Fibroblast of lung (primary cell): ENCODE measurements at regions not wholly inside any gene's neighbourhood (a gene's known extent, or its start where the extent isn't known, plus 50 kb on each side); places are given as distances from the start of the nearest gene placed in this dataset.

Experiments used
- DNase-seq, 2 donors: peaks; one replicate each; pipeline versions ENCODE4 v3.0.0 to v3.0.0-alpha.2; 2010; ENCODE audit warnings: low read depth in 2 of 2
- H2AFZ ChIP-seq: 2 replicates; pipeline ENCODE4 v1.5.1; 2012; ENCODE audit warnings: low read length, control low read depth, inconsistent platforms
- H3K27ac ChIP-seq: 2 replicates; pipeline ENCODE4 v1.5.1; 2011; ENCODE audit warnings: low read length, control low read depth; ENCODE audit not compliant: insufficient read depth
- H3K27me3 ChIP-seq: 2 replicates; pipeline ENCODE4 v1.5.1; 2011; ENCODE audit warnings: mild to moderate bottlenecking, low read length; ENCODE audit not compliant: control insufficient read depth, insufficient read depth
- H3K36me3 ChIP-seq: 2 replicates; pipeline ENCODE4 v1.5.1; 2011; ENCODE audit warnings: low read length; ENCODE audit not compliant: control insufficient read depth, insufficient read depth
- H3K4me1 ChIP-seq: 2 replicates; pipeline ENCODE4 v1.5.1; 2011; ENCODE audit warnings: low read length; ENCODE audit not compliant: control insufficient read depth, insufficient read depth; ENCODE audit errors: extremely low read depth
- H3K4me2 ChIP-seq: 2 replicates; pipeline ENCODE4 v1.5.1; 2011; ENCODE audit warnings: low read length, control low read depth; ENCODE audit not compliant: insufficient read depth; ENCODE audit errors: extremely low read depth
- H3K4me3 ChIP-seq, 4 experiments: fragments of 200-600 bp in 1 of 4; sonication (generic) in 1 of 4; replicated peaks in 1 of 4; 2 replicates each; pipeline ENCODE4 v1.5.1; 2011 to 2016; ENCODE audit warnings: low read length in 4 of 4, low read depth in 3 of 4, mild to moderate bottlenecking in 3 of 4, control low read depth in 2 of 4, inconsistent platforms in 1 of 4, mixed read lengths in 1 of 4; ENCODE audit not compliant: insufficient read depth in 1 of 4; ENCODE audit errors: control extremely low read depth in 1 of 4
- H3K79me2 ChIP-seq: 2 replicates; pipeline ENCODE4 v1.5.1; 2012; ENCODE audit warnings: mild to moderate bottlenecking, low read length, inconsistent platforms; ENCODE audit not compliant: control insufficient read depth, insufficient read depth
- H3K9ac ChIP-seq: 2 replicates; pipeline ENCODE4 v1.5.1; 2011; ENCODE audit warnings: mild to moderate bottlenecking, low read length, control low read depth; ENCODE audit not compliant: insufficient read depth
- H3K9me3 ChIP-seq: 2 replicates; pipeline ENCODE4 v1.5.1; 2012; ENCODE audit warnings: low read depth, low read length; ENCODE audit not compliant: control insufficient read depth, insufficient read depth
- H4K20me1 ChIP-seq: 2 replicates; pipeline ENCODE4 v1.5.1; 2011; ENCODE audit warnings: low read length; ENCODE audit not compliant: control insufficient read depth, insufficient read depth; ENCODE audit errors: extremely low read depth
- EZH2 ChIP-seq: IDR thresholded peaks from 2 replicates; pipeline ENCODE4 v1.5.1; 2012; ENCODE audit warnings: low read length, control low read depth, mild to moderate bottlenecking; ENCODE audit errors: missing control alignments
- TF ChIP-seq, protein P1 (sequence below), 2 donors: IDR thresholded peaks in 1 of 2; conservative IDR thresholded peaks in 1 of 2; 1 replicate in 1 of 2; 2 replicates in 1 of 2; pipeline ENCODE4 v1.5.1; 2011 to 2012; ENCODE audit warnings: low read length in 2 of 2, control low read depth in 1 of 2, inconsistent platforms in 1 of 2, low read depth in 1 of 2, mild to moderate bottlenecking in 1 of 2

DNA sequence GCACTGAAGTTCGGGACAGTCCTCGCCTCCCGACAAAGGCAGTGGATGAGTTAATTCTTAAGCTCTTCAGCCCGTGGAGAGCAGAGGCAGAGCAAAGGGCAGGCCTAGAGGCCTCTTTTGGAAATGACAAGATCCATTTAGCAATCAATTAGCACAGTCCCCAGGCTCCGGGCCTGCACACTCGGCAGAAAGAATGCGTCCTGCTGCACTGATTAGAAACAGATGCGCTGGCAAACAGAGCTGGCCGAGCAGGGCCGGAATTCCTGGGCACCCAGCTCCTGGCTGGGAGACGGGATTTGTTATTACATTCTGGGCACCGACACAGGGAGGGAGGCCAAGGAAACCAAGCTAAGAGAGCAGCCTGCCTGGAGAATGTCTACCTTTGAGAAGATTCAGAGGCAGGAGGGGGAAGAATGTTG is 162.9 kb downstream of the COPRS start:
- no peaks in the 10 kb centered on the region for H3K9me3 ChIP-seq
- DNase-seq: peak; percentile 95 to 96
- TF ChIP-seq EZH2: no peak
- TF ChIP-seq, protein P1, sequence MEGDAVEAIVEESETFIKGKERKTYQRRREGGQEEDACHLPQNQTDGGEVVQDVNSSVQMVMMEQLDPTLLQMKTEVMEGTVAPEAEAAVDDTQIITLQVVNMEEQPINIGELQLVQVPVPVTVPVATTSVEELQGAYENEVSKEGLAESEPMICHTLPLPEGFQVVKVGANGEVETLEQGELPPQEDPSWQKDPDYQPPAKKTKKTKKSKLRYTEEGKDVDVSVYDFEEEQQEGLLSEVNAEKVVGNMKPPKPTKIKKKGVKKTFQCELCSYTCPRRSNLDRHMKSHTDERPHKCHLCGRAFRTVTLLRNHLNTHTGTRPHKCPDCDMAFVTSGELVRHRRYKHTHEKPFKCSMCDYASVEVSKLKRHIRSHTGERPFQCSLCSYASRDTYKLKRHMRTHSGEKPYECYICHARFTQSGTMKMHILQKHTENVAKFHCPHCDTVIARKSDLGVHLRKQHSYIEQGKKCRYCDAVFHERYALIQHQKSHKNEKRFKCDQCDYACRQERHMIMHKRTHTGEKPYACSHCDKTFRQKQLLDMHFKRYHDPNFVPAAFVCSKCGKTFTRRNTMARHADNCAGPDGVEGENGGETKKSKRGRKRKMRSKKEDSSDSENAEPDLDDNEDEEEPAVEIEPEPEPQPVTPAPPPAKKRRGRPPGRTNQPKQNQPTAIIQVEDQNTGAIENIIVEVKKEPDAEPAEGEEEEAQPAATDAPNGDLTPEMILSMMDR (conservative IDR thresholded peaks at IDR 0.05 in 1 of 2, IDR thresholded peaks at IDR 0.05 in 1 of 2; ENCODE audit: low read depth in 1 of 2, low read length in 2 of 2): peak; percentile 22 to 24
- H3K27ac ChIP-seq: peak overlapping the region; percentile 46
- H3K36me3 ChIP-seq: no peaks in the 10 kb centered on the region
- peaks cover 18% of the 10 kb centered on the region for H3K4me1 ChIP-seq
- no peak overlapping the region for H2AFZ ChIP-seq
- no peaks in the 10 kb centered on the region for H4K20me1 ChIP-seq
- H3K27me3 ChIP-seq: no peaks in the 10 kb centered on the region
- peak overlapping the region; percentile 32 for H3K4me2 ChIP-seq
- no peak overlapping the region for H3K4me3 ChIP-seq
- no peak overlapping the region for H3K9ac ChIP-seq
- H3K79me2 ChIP-seq: no peaks in the 10 kb centered on the region

DNA sequence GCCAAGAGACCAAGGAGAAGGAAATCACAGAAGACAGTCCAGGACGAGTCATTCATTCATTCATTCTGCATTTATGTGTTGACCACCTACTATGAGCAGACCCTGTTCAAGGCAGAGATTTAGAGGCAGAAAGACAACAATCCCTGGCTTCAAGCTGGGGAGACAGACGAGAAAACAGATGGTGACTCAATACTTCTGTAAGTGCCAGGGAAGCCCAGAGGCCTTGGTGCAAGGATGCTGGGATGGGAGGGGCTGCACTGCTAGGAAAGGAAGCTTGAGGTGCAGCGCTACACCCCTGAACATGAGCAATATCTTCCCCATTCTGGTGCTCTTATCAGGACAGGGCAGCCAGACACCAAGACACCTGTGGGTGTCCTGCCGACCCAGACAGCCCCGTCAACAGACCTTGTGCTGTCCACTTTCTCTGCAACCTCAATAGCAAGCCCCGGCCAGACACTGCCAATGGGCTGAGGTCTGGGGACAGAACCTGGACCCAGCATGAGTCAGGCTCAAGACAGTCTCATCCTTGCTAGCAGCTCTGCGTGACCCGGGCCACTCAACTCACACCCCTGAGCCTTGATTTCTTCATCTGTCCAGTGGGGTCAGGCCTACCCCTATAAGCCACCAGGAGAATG is 163.5 kb downstream of the COPRS start:
- H3K9ac ChIP-seq: no peak overlapping the region
- peaks cover 18% of the 10 kb centered on the region for H3K4me1 ChIP-seq
- peak overlapping the region; percentile 46 for H3K27ac ChIP-seq
- no peaks in the 10 kb centered on the region for H3K36me3 ChIP-seq
- H3K4me2 ChIP-seq: peak overlapping the region; percentile 32
- no peak overlapping the region for H2AFZ ChIP-seq
- TF ChIP-seq, protein P1 (conservative IDR thresholded peaks at IDR 0.05 in 1 of 2, IDR thresholded peaks at IDR 0.05 in 1 of 2; ENCODE audit: low read depth in 1 of 2, low read length in 2 of 2): no peak
- TF ChIP-seq EZH2: no peak
- H4K20me1 ChIP-seq: no peaks in the 10 kb centered on the region
- DNase-seq: peak; percentile 48 to 50
- H3K4me3 ChIP-seq: no peak overlapping the region
- no peaks in the 10 kb centered on the region for H3K27me3 ChIP-seq
- no peaks in the 10 kb centered on the region for H3K9me3 ChIP-seq
- H3K79me2 ChIP-seq: no peaks in the 10 kb centered on the region

DNA sequence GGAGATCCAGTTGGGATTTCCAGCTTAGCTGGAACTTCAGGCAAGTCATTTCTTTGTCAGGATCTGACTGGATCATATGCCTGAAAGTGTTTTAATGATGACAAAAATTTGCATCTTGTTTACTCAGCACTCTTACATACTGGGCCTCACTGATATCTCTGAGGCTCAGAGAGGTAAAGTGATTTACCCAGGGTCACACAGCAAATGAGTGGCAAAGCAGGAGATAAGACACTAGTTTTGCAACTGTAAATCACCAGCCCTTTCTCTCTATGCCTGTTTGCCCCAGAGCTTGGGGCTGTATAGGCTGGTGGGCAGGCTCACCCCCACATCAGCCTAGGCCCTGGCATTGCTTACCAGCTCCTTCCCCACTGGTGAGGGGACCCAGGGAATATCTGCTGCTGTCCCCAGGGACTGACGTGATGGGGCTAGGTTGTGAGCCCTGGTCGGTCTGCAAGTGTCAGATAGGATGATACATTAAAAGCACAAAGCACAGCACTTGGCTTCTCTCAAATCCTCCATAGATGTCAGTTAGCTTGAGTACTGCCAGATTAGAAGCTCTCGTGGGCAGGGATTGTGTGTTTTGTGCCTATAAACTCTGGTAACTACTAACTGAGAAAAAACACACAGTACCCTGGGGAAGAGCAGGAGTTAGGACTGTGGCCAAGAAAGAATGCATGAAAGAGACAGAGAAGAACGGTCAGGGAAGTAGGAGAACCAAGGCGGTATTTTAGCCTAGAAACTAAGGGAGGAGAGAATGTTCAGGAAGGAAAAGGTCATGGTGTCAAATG is 165.4 kb downstream of the COPRS start:
- Histone ChIP-seq H3K4me1 (peaks cover 14% of the 10 kb centered on the region), H3K27me3 (no peaks in the 10 kb centered on the region), H3K79me2 (no peaks in the 10 kb centered on the region), H3K9ac (no peak overlapping the region), H4K20me1 (no peaks in the 10 kb centered on the region), H3K4me3 (no peak overlapping the region), H3K36me3 (no peaks in the 10 kb centered on the region), H3K9me3 (no peaks in the 10 kb centered on the region), H3K27ac (no peak overlapping the region), H2AFZ (no peak overlapping the region), H3K4me2 (no peak overlapping the region)
- DNase-seq: no peak
- TF ChIP-seq, protein P1 (conservative IDR thresholded peaks at IDR 0.05 in 1 of 2, IDR thresholded peaks at IDR 0.05 in 1 of 2; ENCODE audit: low read depth in 1 of 2, low read length in 2 of 2): no peak
- TF ChIP-seq EZH2: no peak
